ENCODE measurements at regions not wholly inside any gene's neighbourhood (a gene's known extent, or its start where the extent isn't known, plus 50 kb on each side); places are given as distances from the start of the nearest gene placed in this dataset.

DNA sequence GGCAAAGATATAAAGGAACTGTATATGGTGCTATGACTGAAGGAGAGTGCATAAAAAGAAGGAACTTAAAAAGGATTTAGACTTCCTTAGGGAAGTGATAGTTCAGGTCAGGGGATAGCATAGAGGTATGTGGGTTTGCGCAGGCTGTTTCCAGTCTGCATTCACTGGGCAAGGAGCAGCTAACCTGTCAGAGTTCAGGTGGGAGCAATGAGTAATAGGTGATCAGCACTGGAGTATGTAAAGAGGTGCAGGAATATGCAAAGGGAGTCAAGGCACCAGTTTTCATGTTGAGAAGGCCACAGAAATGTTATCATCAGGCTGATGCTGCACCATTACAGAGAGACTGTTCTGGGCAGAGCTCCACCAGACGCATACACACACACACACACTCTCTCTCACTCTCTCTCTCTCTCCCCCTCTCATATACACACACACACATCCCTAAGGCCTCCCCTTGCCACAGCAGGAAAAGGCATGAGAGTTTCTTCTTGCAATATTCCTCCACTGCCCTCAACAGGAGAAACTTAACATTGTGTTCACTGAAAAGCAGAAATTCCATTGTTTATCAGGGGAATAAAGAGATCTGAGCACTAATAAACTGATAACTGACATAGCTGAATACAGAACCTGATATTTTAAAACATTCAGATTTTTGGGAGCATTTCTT lies 256.4 kb upstream of the GRID2 start:
- no peaks in the 10 kb centered on the region for H3K4me1 ChIP-seq
- no peak overlapping the region for H3K27ac ChIP-seq
- WGBS, 2 donors = 56 to 59% methylated on average over 2 of the region's 2 CpGs
- DNase-seq = no peak
- no peak overlapping the region for H3K4me3 ChIP-seq
- H3K36me3 ChIP-seq = no peaks in the 10 kb centered on the region
- TF ChIP-seq POLR2A (IDR thresholded peaks at IDR 0.05) = no peak
- no peak for TF ChIP-seq POLR2AphosphoS5 (IDR thresholded peaks at IDR 0.05)
- no peak for TF ChIP-seq EP300 (IDR thresholded peaks at IDR 0.05)
- TF ChIP-seq, protein P1, sequence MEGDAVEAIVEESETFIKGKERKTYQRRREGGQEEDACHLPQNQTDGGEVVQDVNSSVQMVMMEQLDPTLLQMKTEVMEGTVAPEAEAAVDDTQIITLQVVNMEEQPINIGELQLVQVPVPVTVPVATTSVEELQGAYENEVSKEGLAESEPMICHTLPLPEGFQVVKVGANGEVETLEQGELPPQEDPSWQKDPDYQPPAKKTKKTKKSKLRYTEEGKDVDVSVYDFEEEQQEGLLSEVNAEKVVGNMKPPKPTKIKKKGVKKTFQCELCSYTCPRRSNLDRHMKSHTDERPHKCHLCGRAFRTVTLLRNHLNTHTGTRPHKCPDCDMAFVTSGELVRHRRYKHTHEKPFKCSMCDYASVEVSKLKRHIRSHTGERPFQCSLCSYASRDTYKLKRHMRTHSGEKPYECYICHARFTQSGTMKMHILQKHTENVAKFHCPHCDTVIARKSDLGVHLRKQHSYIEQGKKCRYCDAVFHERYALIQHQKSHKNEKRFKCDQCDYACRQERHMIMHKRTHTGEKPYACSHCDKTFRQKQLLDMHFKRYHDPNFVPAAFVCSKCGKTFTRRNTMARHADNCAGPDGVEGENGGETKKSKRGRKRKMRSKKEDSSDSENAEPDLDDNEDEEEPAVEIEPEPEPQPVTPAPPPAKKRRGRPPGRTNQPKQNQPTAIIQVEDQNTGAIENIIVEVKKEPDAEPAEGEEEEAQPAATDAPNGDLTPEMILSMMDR (IDR thresholded peaks at IDR 0.05) = no peak
- peaks cover 0 to 4% (median under 1%) of the 10 kb centered on the region in 4 donors for H3K9me3 ChIP-seq
- H3K27me3 ChIP-seq = no peaks in the 10 kb centered on the region
- ATAC-seq (ENCODE audit: low FRiP score in 2 of 2) = no peak

GRCh38 chr4:92050875-92051274 lies 252.9 kb upstream of the GRID2 start:
- Histone ChIP-seq H3K27me3 (no peaks in the 10 kb centered on the region), H3K27ac (no peak overlapping the region), H3K4me3 (no peak overlapping the region), H3K36me3 (no peaks in the 10 kb centered on the region), H3K4me1 (no peaks in the 10 kb centered on the region), H3K9me3 (peaks cover 0 to 5% (median 2%) of the 10 kb centered on the region in 4 donors)
- WGBS, 2 donors = 48 to 67% methylated on average over 3 of the region's 3 CpGs
- DNase-seq (peak in 1 of 2 donors; percentile 78), ATAC-seq (ENCODE audit: low FRiP score in 2 of 2) (peak in 1 of 2 donors; percentile 75)
- TF ChIP-seq POLR2A (IDR thresholded peaks at IDR 0.05) = no peak
- TF ChIP-seq EP300 (IDR thresholded peaks at IDR 0.05) = peak in 1 of 4 donors; percentile 77
- peak in 1 of 2 donors; percentile 44 for TF ChIP-seq POLR2AphosphoS5 (IDR thresholded peaks at IDR 0.05)

DNA sequence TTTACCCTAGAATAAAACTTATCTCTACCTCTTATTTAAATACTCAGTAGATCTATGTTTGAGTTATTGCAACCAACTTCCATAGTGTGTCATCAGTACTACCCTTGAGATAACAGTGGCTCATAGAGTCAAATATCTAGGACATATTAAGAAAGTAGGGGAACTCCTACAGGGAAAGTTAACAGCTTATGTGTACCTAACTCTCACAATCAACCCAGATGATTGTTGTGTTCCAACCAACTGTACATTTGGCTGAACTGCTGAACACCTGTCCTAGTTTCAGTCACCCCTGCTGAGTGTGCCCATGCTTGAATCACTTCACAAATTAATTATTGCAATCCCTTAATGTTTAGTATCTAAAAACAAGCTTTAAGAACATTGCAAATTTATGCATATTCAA lies 244.2 kb upstream of the GRID2 start:
- no peak for DNase-seq
- no peaks in the 10 kb centered on the region for H3K36me3 ChIP-seq
- no peak overlapping the region for H3K27ac ChIP-seq
- ATAC-seq (ENCODE audit: low FRiP score in 2 of 2) = no peak
- H3K4me1 ChIP-seq = no peaks in the 10 kb centered on the region
- H3K9me3 ChIP-seq = no peaks in the 10 kb centered on the region
- H3K4me3 ChIP-seq = no peak overlapping the region
- no peak for TF ChIP-seq POLR2A (IDR thresholded peaks at IDR 0.05)
- TF ChIP-seq, protein P1 (IDR thresholded peaks at IDR 0.05) = no peak
- no peak for TF ChIP-seq EP300 (IDR thresholded peaks at IDR 0.05)
- TF ChIP-seq POLR2AphosphoS5 (IDR thresholded peaks at IDR 0.05) = no peak
- no peaks in the 10 kb centered on the region for H3K27me3 ChIP-seq

DNA sequence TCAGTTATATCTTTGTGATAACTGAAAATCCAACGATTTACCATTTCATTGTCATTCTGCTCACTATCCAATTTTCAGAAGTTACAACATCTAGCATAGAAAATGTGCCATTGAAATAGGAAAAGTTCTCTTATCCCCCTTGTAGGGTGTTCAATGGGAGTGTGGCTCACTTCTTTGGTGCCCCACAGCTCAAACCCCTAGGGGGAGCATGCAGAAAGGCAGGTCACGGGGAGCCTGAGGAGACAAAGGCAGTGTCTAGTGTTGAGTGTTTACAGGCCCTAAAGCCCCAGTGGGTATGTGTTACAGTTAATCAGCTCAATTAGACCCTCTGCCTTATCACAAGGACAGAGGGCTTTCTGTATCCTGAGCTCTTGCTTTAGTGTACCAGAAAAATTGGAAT lies 243.4 kb upstream of the GRID2 start:
- no peak overlapping the region for H3K4me3 ChIP-seq
- no peak for TF ChIP-seq EP300 (IDR thresholded peaks at IDR 0.05)
- TF ChIP-seq, protein P1 (IDR thresholded peaks at IDR 0.05) = no peak
- no peak for TF ChIP-seq POLR2A (IDR thresholded peaks at IDR 0.05)
- TF ChIP-seq POLR2AphosphoS5 (IDR thresholded peaks at IDR 0.05) = no peak
- H3K27me3 ChIP-seq = no peaks in the 10 kb centered on the region
- ATAC-seq (ENCODE audit: low FRiP score in 2 of 2) = no peak
- WGBS, 2 donors = 78 to 90% methylated on average over 2 of the region's 2 CpGs
- H3K36me3 ChIP-seq = no peaks in the 10 kb centered on the region
- no peak overlapping the region for H3K27ac ChIP-seq
- H3K9me3 ChIP-seq = no peaks in the 10 kb centered on the region
- no peaks in the 10 kb centered on the region for H3K4me1 ChIP-seq
- DNase-seq = no peak

DNA sequence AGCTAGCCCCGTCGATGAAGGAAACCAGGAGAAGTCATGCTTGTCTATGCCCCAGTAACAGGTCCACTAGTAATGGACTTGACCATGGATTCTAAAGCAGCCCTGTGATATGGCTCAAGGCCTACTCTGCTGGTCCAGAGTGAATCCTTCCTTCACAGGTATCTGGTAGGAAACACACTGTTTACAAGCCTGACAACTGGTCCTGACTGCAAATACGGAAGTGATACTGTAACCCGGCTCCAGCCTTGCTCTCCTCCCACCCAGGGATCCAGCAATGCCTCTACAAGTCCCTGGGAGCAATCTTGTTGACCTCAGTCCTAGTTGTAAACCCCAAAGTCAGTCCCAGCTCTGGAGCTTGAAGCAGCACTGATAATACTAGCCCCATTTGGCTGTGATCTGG lies 239.2 kb upstream of the GRID2 start:
- no peak overlapping the region for H3K27ac ChIP-seq
- TF ChIP-seq, protein P1 (IDR thresholded peaks at IDR 0.05) = no peak
- TF ChIP-seq POLR2A (IDR thresholded peaks at IDR 0.05) (no peak), EP300 (IDR thresholded peaks at IDR 0.05) (no peak), POLR2AphosphoS5 (IDR thresholded peaks at IDR 0.05) (no peak)
- H3K27me3 ChIP-seq = no peaks in the 10 kb centered on the region
- ATAC-seq (ENCODE audit: low FRiP score in 2 of 2) = no peak
- H3K9me3 ChIP-seq = no peaks in the 10 kb centered on the region
- no peak overlapping the region for H3K4me3 ChIP-seq
- no peaks in the 10 kb centered on the region for H3K4me1 ChIP-seq
- no peak for DNase-seq
- 82 to 85% methylated on average over 2 to 4 of the region's 4 CpGs for WGBS, 2 donors
- H3K36me3 ChIP-seq = no peaks in the 10 kb centered on the region
